Nephron progenitor cell (in vitro differentiated cells): ENCODE measurements at regions not wholly inside any gene's neighbourhood (a gene's known extent, or its start where the extent isn't known, plus 50 kb on each side); places are given as distances from the start of the nearest gene placed in this dataset.

Experiments used
- DNase-seq: peaks from one replicate; pipeline ENCODE4 v3.0.0; 2021
- H3K27ac Mint-ChIP-seq: 2 replicates; pipeline ENCODE4 v1.8.0; 2021; ENCODE audit warnings: mild to moderate bottlenecking, moderate library complexity, mixed read lengths
- H3K27me3 Mint-ChIP-seq: 2 replicates; pipeline ENCODE4 v1.8.0; 2021; ENCODE audit warnings: mild to moderate bottlenecking, low read depth, mixed read lengths; ENCODE audit not compliant: poor library complexity
- H3K36me3 Mint-ChIP-seq: 2 replicates; pipeline ENCODE4 v1.8.0; 2021; ENCODE audit warnings: low read depth, mixed read lengths
- H3K4me1 Mint-ChIP-seq: 2 replicates; pipeline ENCODE4 v1.8.0; 2021; ENCODE audit warnings: mixed read lengths
- H3K4me3 Mint-ChIP-seq: 2 replicates; pipeline ENCODE4 v1.8.0; 2021; ENCODE audit warnings: mild to moderate bottlenecking, moderate library complexity, mixed read lengths
- H3K9me3 Mint-ChIP-seq: 2 replicates; pipeline ENCODE4 v1.8.0; 2021; ENCODE audit warnings: mild to moderate bottlenecking, moderate library complexity, mixed read lengths
- TF ChIP-seq, protein P1 (sequence below): fragments of 200-600 bp; sonication (generic); IDR thresholded peaks from 2 replicates; pipeline ENCODE4 v1.5.0; 2021; ENCODE audit warnings: antibody characterized with exemption

DNA sequence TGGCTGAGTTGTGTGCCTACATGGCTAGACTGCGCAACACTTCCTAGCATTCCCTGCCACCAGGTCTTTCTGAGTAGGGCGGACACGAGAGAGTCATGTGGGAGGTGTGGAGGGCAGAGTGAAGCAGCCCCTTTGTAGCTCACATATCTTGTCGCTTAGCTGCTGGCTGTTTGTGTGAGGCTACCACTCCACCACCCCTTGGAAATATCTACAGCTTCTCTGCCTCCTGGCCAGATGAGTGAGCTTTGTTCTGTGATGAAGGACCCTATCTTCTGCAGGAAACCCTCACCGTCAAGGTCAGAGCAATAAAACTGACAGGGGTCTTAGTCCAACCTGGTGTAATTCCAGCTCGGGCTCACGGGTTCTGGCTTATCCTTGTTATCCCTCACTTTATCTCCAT lies 232.1 kb upstream of the ASIC2 start:
- Mint-ChIP-seq H3K9me3 (peaks cover 10% of the 10 kb centered on the region), H3K27me3 (peaks cover 25% of the 10 kb centered on the region)
- no peak for DNase-seq

DNA sequence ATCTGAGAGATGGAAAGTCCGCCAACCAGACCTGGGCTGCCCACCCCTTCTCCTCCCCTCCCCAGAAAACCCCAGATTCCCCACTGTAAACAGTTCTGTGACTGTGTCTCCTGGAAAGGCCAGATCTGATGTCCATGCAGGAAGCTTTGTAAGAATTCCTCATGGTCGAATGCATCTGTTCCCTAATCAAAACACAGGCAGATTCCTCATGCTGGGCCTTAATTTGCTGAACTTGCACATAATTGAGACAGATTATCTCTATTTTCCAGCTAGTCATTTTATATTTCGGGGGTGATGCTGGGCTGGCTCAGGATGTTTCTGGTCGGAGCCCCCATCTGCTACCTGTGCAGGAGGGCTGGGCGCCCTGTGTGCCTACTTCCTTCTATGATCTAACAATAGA lies 233.6 kb upstream of the ASIC2 start:
- Mint-ChIP-seq H3K9me3 (peaks cover 10% of the 10 kb centered on the region), H3K36me3 (no peaks in the 10 kb centered on the region), H3K27me3 (peaks cover 22% of the 10 kb centered on the region), H3K4me1 (peaks cover 7% of the 10 kb centered on the region), H3K4me3 (no peak overlapping the region), H3K27ac (no peak overlapping the region)
- no peak for DNase-seq
- TF ChIP-seq, protein P1, sequence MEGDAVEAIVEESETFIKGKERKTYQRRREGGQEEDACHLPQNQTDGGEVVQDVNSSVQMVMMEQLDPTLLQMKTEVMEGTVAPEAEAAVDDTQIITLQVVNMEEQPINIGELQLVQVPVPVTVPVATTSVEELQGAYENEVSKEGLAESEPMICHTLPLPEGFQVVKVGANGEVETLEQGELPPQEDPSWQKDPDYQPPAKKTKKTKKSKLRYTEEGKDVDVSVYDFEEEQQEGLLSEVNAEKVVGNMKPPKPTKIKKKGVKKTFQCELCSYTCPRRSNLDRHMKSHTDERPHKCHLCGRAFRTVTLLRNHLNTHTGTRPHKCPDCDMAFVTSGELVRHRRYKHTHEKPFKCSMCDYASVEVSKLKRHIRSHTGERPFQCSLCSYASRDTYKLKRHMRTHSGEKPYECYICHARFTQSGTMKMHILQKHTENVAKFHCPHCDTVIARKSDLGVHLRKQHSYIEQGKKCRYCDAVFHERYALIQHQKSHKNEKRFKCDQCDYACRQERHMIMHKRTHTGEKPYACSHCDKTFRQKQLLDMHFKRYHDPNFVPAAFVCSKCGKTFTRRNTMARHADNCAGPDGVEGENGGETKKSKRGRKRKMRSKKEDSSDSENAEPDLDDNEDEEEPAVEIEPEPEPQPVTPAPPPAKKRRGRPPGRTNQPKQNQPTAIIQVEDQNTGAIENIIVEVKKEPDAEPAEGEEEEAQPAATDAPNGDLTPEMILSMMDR, result no peak

More for the DNA sequence above, 232.1 kb upstream of the ASIC2 start:
- Mint-ChIP-seq H3K27ac (peak overlapping the region; percentile 10), H3K36me3 (no peaks in the 10 kb centered on the region), H3K4me1 (peaks cover 9% of the 10 kb centered on the region), H3K4me3 (no peak overlapping the region)
- TF ChIP-seq, protein P1, result no peak

- Mint-ChIP-seq H3K4me1 (peaks cover 7% of the 10 kb centered on the region), H3K36me3 (no peaks in the 10 kb centered on the region), H3K9me3 (peaks cover 10% of the 10 kb centered on the region), H3K4me3 (no peak overlapping the region), H3K27me3 (peaks cover 26% of the 10 kb centered on the region), H3K27ac (no peak overlapping the region)
- TF ChIP-seq, protein P1, result no peak
- DNase-seq, result no peak
Observed at GRCh38 chr17:33527290-33527689, 234.2 kb upstream of the ASIC2 start.

DNA sequence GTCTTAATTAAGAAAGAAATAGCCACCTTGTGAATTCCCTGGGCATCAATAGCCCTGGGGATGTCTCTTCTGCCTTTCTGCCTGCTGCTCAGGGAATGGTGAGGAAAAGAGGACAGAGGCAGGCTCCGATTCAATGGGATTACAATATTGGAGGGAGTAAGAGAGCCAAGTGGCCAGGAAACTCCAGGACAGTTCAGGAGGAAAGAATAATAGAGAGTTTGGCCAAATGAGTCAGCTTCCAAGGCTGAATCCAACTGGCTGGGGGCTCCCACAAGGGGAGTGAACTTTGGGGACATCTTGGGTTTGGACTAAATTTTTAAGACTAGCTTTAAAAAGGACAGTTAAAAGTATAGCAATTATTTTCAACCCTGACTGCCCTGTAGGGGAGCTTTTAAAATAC lies 235.8 kb upstream of the ASIC2 start:
- H3K27ac Mint-ChIP-seq, result no peak overlapping the region
- peaks cover 10% of the 10 kb centered on the region for H3K9me3 Mint-ChIP-seq
- no peak overlapping the region for H3K4me3 Mint-ChIP-seq
- TF ChIP-seq, protein P1, result no peak
- DNase-seq, result no peak
- H3K27me3 Mint-ChIP-seq, result peaks cover 31% of the 10 kb centered on the region
- no peaks in the 10 kb centered on the region for H3K36me3 Mint-ChIP-seq
- H3K4me1 Mint-ChIP-seq, result peaks cover 7% of the 10 kb centered on the region

DNA sequence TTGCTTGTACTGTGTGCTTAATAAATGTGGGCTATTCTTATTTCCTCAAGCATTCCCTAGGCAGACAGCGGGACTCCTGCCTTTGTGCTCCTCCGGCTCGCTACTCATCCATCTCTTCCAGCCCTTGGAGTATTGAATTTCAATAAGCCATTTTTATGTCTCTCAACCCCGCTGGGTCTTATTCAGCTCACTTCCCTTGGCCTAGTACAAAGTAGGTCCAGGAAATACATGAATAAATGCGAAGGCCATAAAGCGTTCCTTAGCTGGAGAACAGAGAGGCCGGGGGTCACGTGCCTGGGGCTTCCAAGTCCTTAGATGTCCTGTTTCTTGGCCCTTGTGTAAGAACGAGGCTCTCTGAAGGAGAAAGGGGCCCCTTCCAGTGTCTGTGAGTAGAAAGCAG lies 236.7 kb upstream of the ASIC2 start:
- Mint-ChIP-seq H3K4me3 (no peak overlapping the region), H3K36me3 (no peaks in the 10 kb centered on the region), H3K27ac (peak overlapping the region; percentile 42), H3K27me3 (peaks cover 31% of the 10 kb centered on the region), H3K9me3 (peaks cover 10% of the 10 kb centered on the region), H3K4me1 (peaks cover 7% of the 10 kb centered on the region)
- TF ChIP-seq, protein P1, result no peak
- DNase-seq, result no peak

DNA sequence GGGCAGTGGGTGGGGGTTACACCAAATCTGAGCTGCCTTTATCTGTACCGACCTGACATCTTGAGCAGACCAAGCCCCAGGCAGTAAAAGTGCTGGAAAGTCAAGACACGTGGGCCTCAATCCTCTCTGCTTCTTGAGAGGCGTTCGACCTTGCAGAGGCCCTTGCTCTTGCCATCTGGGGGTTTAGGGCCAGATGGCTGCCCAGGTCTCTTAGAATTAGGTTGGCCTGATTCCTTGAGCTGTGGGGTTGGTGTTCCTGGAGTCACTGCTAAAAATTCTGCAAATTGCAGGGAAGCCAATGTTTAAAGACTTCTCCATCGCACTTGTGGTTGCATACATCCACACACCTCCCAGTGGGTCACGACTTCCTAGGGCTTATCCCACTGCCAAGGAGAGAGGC lies 238.2 kb upstream of the ASIC2 start:
- H3K27me3 Mint-ChIP-seq, result peaks cover 24% of the 10 kb centered on the region
- H3K27ac Mint-ChIP-seq, result no peak overlapping the region
- H3K4me3 Mint-ChIP-seq, result no peak overlapping the region

More for the DNA sequence above, 238.2 kb upstream of the ASIC2 start:
- TF ChIP-seq, protein P1, result no peak
- peaks cover 10% of the 10 kb centered on the region for H3K9me3 Mint-ChIP-seq
- no peak for DNase-seq
- peaks cover 7% of the 10 kb centered on the region for H3K4me1 Mint-ChIP-seq
- H3K36me3 Mint-ChIP-seq, result no peaks in the 10 kb centered on the region
